CD4-positive, alpha-beta T cell treated with Interleukin-17A for 4 hours (primary cell): ENCODE measurements at regions not wholly inside any gene's neighbourhood (a gene's known extent, or its start where the extent isn't known, plus 50 kb on each side); places are given as distances from the start of the nearest gene placed in this dataset.
"Not testable (repeated sequence)": the region's sequence is repeated elsewhere in the genome, so short reads cannot be mapped to it uniquely, and the experiment has no call there.

Experiments
- DNase-seq: peaks from one replicate; pipeline ENCODE4 v3.0.0-alpha.2; 2020; ENCODE audit warnings: mixed read lengths

- DNase-seq: no peak
Observed at GRCh38 chr21:34274001-34274400, 89.8 kb upstream of the KCNE2 start.

- no peak for DNase-seq
Observed at GRCh38 chr21:34276711-34277425, 86.9 kb upstream of the KCNE2 start.

GRCh38 chr21:34278451-34278850 lies 85.4 kb upstream of the KCNE2 start:
- DNase-seq: no peak

- no peak for DNase-seq
Observed at GRCh38 chr21:34279285-34279684, 84.5 kb upstream of the KCNE2 start.

- no peak for DNase-seq
Observed at GRCh38 chr21:34279883-34280282, 83.9 kb upstream of the KCNE2 start.

GRCh38 chr21:34280389-34280795 lies 83.4 kb upstream of the KCNE2 start:
- DNase-seq: no peak

- no peak for DNase-seq
Observed at GRCh38 chr21:34280959-34281358, 82.8 kb upstream of the KCNE2 start.

GRCh38 chr21:34282223-34282622 lies 81.6 kb upstream of the KCNE2 start:
- no peak for DNase-seq

- no peak for DNase-seq
Observed at GRCh38 chr21:34284666-34285065, 79.1 kb upstream of the KCNE2 start.

- not testable (repeated sequence) for DNase-seq
Observed at GRCh38 chr21:34288042-34288441, 75.8 kb upstream of the KCNE2 start.

- no peak for DNase-seq
Observed at GRCh38 chr21:34289856-34290255, 74.0 kb upstream of the KCNE2 start.

- no peak for DNase-seq
Observed at GRCh38 chr21:34296878-34297277, 66.9 kb upstream of the KCNE2 start.

- DNase-seq: no peak
Observed at GRCh38 chr21:34298534-34299167, 65.2 kb upstream of the KCNE2 start.

- no peak for DNase-seq
Observed at GRCh38 chr21:34299168-34299539, 64.7 kb upstream of the KCNE2 start.

GRCh38 chr21:34302521-34302920 lies 61.3 kb upstream of the KCNE2 start:
- DNase-seq: no peak

- no peak for DNase-seq
Observed at GRCh38 chr21:34305605-34306604, 57.9 kb upstream of the KCNE2 start.

GRCh38 chr21:34307991-34308532 lies 55.7 kb upstream of the KCNE2 start:
- DNase-seq: no peak

- DNase-seq: no peak
Observed at GRCh38 chr21:34311561-34312330, 52.1 kb upstream of the KCNE2 start.

- DNase-seq: no peak
Observed at GRCh38 chr21:34313116-34313515, 50.7 kb upstream of the KCNE2 start.
